Peyer's patch (tissue), 4 donors: ENCODE measurements at regions not wholly inside any gene's neighbourhood (a gene's known extent, or its start where the extent isn't known, plus 50 kb on each side); places are given as distances from the start of the nearest gene placed in this dataset.

Experiments used
- CTCF ChIP-seq, 6 experiments: fragments of 450-650 bp in 4 of 6; fragments of 200-600 bp in 2 of 6; sonication (generic) in 1 of 6; IDR thresholded peaks; one replicate each; pipeline ENCODE4 v1.5.1; 2017 to 2019; ENCODE audit warnings: antibody characterized with exemption in 6 of 6, mild to moderate bottlenecking in 3 of 6, moderate library complexity in 1 of 6
- POLR2A ChIP-seq, 2 donors: fragments of 450-650 bp; IDR thresholded peaks; one replicate each; pipeline ENCODE4 v1.5.1; 2017; ENCODE audit warnings: antibody characterized with exemption in 2 of 2, mild to moderate bottlenecking in 2 of 2, moderate library complexity in 2 of 2

- TF ChIP-seq CTCF (IDR thresholded peaks at IDR 0.05) = no peak
- TF ChIP-seq POLR2A (IDR thresholded peaks at IDR 0.05) = no peak
Measured at GRCh38 chr3:102687851-102688555, 253.2 kb downstream of the ZPLD1 start.
